Ishikawa (cell line): ENCODE measurements at regions not wholly inside any gene's neighbourhood (a gene's known extent, or its start where the extent isn't known, plus 50 kb on each side); places are given as distances from the start of the nearest gene placed in this dataset.

Experiments used
- CEBPB ChIP-seq: IDR thresholded peaks from 2 replicates; pipeline ENCODE4 v1.6.1; 2012
- CREB1 ChIP-seq: IDR thresholded peaks from 2 replicates; pipeline ENCODE4 v1.6.1; 2012; ENCODE audit warnings: low read depth
- EP300 ChIP-seq: IDR thresholded peaks from 2 replicates; pipeline ENCODE4 v1.6.1; 2012; ENCODE audit warnings: borderline replicate concordance
- MAX ChIP-seq: IDR thresholded peaks from 2 replicates; pipeline ENCODE4 v1.6.1; 2012
- RAD21 ChIP-seq: IDR thresholded peaks from 2 replicates; pipeline ENCODE4 v1.6.1; 2012; ENCODE audit warnings: low read depth
- REST ChIP-seq: IDR thresholded peaks from 2 replicates; pipeline ENCODE4 v1.6.1; 2012; ENCODE audit warnings: low read depth, mild to moderate bottlenecking
- TAF1 ChIP-seq: IDR thresholded peaks from 2 replicates; pipeline ENCODE4 v1.6.1; 2012; ENCODE audit warnings: low read depth, mild to moderate bottlenecking
- USF1 ChIP-seq: IDR thresholded peaks from 2 replicates; pipeline ENCODE4 v1.6.1; 2012

- no peak for TF ChIP-seq MAX
- no peak for TF ChIP-seq REST
- TF ChIP-seq CEBPB = no peak
- no peak for TF ChIP-seq EP300
- no peak for TF ChIP-seq CREB1
- no peak for TF ChIP-seq RAD21
- no peak for TF ChIP-seq TAF1
- TF ChIP-seq USF1 = no peak
Observed at GRCh38 chr16:87067836-87068761, 249.1 kb downstream of the C16orf95 start.
